ENCODE measurements at regions not wholly inside any gene's neighbourhood (a gene's known extent, or its start where the extent isn't known, plus 50 kb on each side); places are given as distances from the start of the nearest gene placed in this dataset.
A peak's percentile ranks its signal among the peaks of the same experiment; 100 is the strongest.

GRCh38 chr2:105574796-105575344, 169.8 kb upstream of the NCK2 start:
- H3K27me3 ChIP-seq (ENCODE audit: insufficient read depth, low read length, poor library complexity, severe bottlenecking), result no peaks in the 10 kb centered on the region

GRCh38 chr2:105573910-105574655, 170.6 kb upstream of the NCK2 start:
- Histone ChIP-seq H3K9ac (ENCODE audit: low read depth, low read length, poor library complexity, severe bottlenecking) (no peak overlapping the region), H2AFZ (ENCODE audit: low read length) (peak overlapping the region; percentile 70), H3F3A (ENCODE audit: low read depth) (no peaks in the 10 kb centered on the region), H3K36me3 (ENCODE audit: insufficient read depth, low read length) (no peaks in the 10 kb centered on the region), H3K9me2 (replicated peaks; ENCODE audit: low read depth, low read length) (no peaks in the 10 kb centered on the region), H3K27me3 (ENCODE audit: insufficient read depth, low read length, poor library complexity, severe bottlenecking) (no peaks in the 10 kb centered on the region), H4K20me1 (ENCODE audit: insufficient read depth, low read length, poor library complexity, severe bottlenecking) (no peaks in the 10 kb centered on the region), H3K4me3 (ENCODE audit: low read length, poor library complexity, severe bottlenecking) (no peak overlapping the region), H3K79me2 (ENCODE audit: insufficient read depth, low read length) (no peaks in the 10 kb centered on the region), H3K4me2 (ENCODE audit: low read depth, low read length, poor library complexity, severe bottlenecking) (peak overlapping the region; percentile 17), H3K9me3 (ENCODE audit: insufficient read depth, low read depth, low read length) (no peaks in the 10 kb centered on the region), H3K4me1 (ENCODE audit: insufficient read depth, low read length, poor library complexity, severe bottlenecking) (peaks cover 7% of the 10 kb centered on the region)
- TF ChIP-seq EZH2phosphoT487 (IDR thresholded peaks at IDR 0.05; ENCODE audit: borderline replicate concordance), result no peak
- no peak for TF ChIP-seq CTCF (conservative IDR thresholded peaks at IDR 0.05; ENCODE audit: low read length)

More at GRCh38 chr2:105574796-105575344, 169.8 kb upstream of the NCK2 start:
- Histone ChIP-seq H2AFZ (ENCODE audit: low read length) (peak overlapping the region; percentile 22; the same call in 1 of the 2 replicates), H3K9me2 (replicated peaks; ENCODE audit: low read depth, low read length) (no peaks in the 10 kb centered on the region), H3K4me3 (ENCODE audit: low read length, poor library complexity, severe bottlenecking) (no peak overlapping the region), H3K9me3 (ENCODE audit: insufficient read depth, low read depth, low read length) (no peaks in the 10 kb centered on the region), H4K20me1 (ENCODE audit: insufficient read depth, low read length, poor library complexity, severe bottlenecking) (no peaks in the 10 kb centered on the region), H3K36me3 (ENCODE audit: insufficient read depth, low read length) (no peaks in the 10 kb centered on the region), H3K9ac (ENCODE audit: low read depth, low read length, poor library complexity, severe bottlenecking) (no peak overlapping the region), H3K4me2 (ENCODE audit: low read depth, low read length, poor library complexity, severe bottlenecking) (no peak overlapping the region), H3K4me1 (ENCODE audit: insufficient read depth, low read length, poor library complexity, severe bottlenecking) (peaks cover 7% of the 10 kb centered on the region), H3F3A (ENCODE audit: low read depth) (no peaks in the 10 kb centered on the region), H3K79me2 (ENCODE audit: insufficient read depth, low read length) (no peaks in the 10 kb centered on the region)
- TF ChIP-seq CTCF (conservative IDR thresholded peaks at IDR 0.05; ENCODE audit: low read length) (no peak), EZH2phosphoT487 (IDR thresholded peaks at IDR 0.05; ENCODE audit: borderline replicate concordance) (no peak)

- no peaks in the 10 kb centered on the region for H3K79me2 ChIP-seq (ENCODE audit: insufficient read depth, low read length)
- no peaks in the 10 kb centered on the region for H3K36me3 ChIP-seq (ENCODE audit: insufficient read depth, low read length)
- peak overlapping the region; percentile 17 for H3K4me2 ChIP-seq (ENCODE audit: low read depth, low read length, poor library complexity, severe bottlenecking)
- no peaks in the 10 kb centered on the region for H3K27me3 ChIP-seq (ENCODE audit: insufficient read depth, low read length, poor library complexity, severe bottlenecking)
- H2AFZ ChIP-seq (ENCODE audit: low read length), result peak overlapping the region; percentile 70
- H3K9ac ChIP-seq (ENCODE audit: low read depth, low read length, poor library complexity, severe bottlenecking), result no peak overlapping the region
- H4K20me1 ChIP-seq (ENCODE audit: insufficient read depth, low read length, poor library complexity, severe bottlenecking), result no peaks in the 10 kb centered on the region
- H3F3A ChIP-seq (ENCODE audit: low read depth), result no peaks in the 10 kb centered on the region
- no peaks in the 10 kb centered on the region for H3K9me3 ChIP-seq (ENCODE audit: insufficient read depth, low read depth, low read length)
- peaks cover 7% of the 10 kb centered on the region for H3K4me1 ChIP-seq (ENCODE audit: insufficient read depth, low read length, poor library complexity, severe bottlenecking)
- H3K9me2 ChIP-seq (replicated peaks; ENCODE audit: low read depth, low read length), result no peaks in the 10 kb centered on the region
- H3K4me3 ChIP-seq (ENCODE audit: low read length, poor library complexity, severe bottlenecking), result no peak overlapping the region
- TF ChIP-seq CTCF (conservative IDR thresholded peaks at IDR 0.05; ENCODE audit: low read length) (no peak), EZH2phosphoT487 (IDR thresholded peaks at IDR 0.05; ENCODE audit: borderline replicate concordance) (no peak)
Measured at GRCh38 chr2:105573490-105573889, 171.2 kb upstream of the NCK2 start.
